Gastrocnemius medialis (tissue), 4 donors: ENCODE measurements at regions not wholly inside any gene's neighbourhood (a gene's known extent, or its start where the extent isn't known, plus 50 kb on each side); places are given as distances from the start of the nearest gene placed in this dataset.

Experiments
- POLR2A ChIP-seq, 2 donors: fragments of 450-650 bp; IDR thresholded peaks; one replicate each; pipeline ENCODE4 v1.6.1; 2017; ENCODE audit warnings: antibody characterized with exemption in 2 of 2, mild to moderate bottlenecking in 2 of 2, moderate library complexity in 2 of 2
- TF ChIP-seq, protein P1 (sequence below), 5 experiments: fragments of 450-650 bp in 3 of 5; fragments of 200-600 bp in 2 of 5; sonication (generic) in 2 of 5; IDR thresholded peaks in 4 of 5; conservative IDR thresholded peaks in 1 of 5; 1 replicate in 4 of 5; 2 replicates in 1 of 5; pipeline ENCODE4 v1.5.1; 2016 to 2019; ENCODE audit warnings: antibody characterized with exemption in 5 of 5, mild to moderate bottlenecking in 3 of 5, moderate library complexity in 3 of 5

- no peak for TF ChIP-seq POLR2A (IDR thresholded peaks at IDR 0.05)
- TF ChIP-seq, protein P1, sequence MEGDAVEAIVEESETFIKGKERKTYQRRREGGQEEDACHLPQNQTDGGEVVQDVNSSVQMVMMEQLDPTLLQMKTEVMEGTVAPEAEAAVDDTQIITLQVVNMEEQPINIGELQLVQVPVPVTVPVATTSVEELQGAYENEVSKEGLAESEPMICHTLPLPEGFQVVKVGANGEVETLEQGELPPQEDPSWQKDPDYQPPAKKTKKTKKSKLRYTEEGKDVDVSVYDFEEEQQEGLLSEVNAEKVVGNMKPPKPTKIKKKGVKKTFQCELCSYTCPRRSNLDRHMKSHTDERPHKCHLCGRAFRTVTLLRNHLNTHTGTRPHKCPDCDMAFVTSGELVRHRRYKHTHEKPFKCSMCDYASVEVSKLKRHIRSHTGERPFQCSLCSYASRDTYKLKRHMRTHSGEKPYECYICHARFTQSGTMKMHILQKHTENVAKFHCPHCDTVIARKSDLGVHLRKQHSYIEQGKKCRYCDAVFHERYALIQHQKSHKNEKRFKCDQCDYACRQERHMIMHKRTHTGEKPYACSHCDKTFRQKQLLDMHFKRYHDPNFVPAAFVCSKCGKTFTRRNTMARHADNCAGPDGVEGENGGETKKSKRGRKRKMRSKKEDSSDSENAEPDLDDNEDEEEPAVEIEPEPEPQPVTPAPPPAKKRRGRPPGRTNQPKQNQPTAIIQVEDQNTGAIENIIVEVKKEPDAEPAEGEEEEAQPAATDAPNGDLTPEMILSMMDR (IDR thresholded peaks at IDR 0.05 in 4 of 5, conservative IDR thresholded peaks at IDR 0.05 in 1 of 5), result no peak
Observed at GRCh38 chr11:112579282-112579681, 318.6 kb upstream of the PLET1 start.
